ENCODE measurements at regions not wholly inside any gene's neighbourhood (a gene's known extent, or its start where the extent isn't known, plus 50 kb on each side); places are given as distances from the start of the nearest gene placed in this dataset.

- no peaks in the 10 kb centered on the region for H3K4me1 ChIP-seq
- H3K27me3 ChIP-seq (ENCODE audit: low read depth): peaks cover 3% of the 10 kb centered on the region
- no peak overlapping the region for H3K4me3 ChIP-seq
- no peak overlapping the region for H3K27ac ChIP-seq
- ATAC-seq (no peak), DNase-seq (no peak)
- TF ChIP-seq CTCF (IDR thresholded peaks at IDR 0.05): no peak
- H3K9me3 ChIP-seq: no peaks in the 10 kb centered on the region
- H3K36me3 ChIP-seq: no peaks in the 10 kb centered on the region
- intact Hi-C loops (cut with DNase I): no loop called here
Measured at GRCh38 chr20:60121903-60122302, 163.7 kb downstream of the CDH26 start.

GRCh38 chr20:60122671-60123070 is 164.4 kb downstream of the CDH26 start:
- H3K27me3 ChIP-seq (ENCODE audit: low read depth): peaks cover 3% of the 10 kb centered on the region
- ATAC-seq: no peak

GRCh38 chr20:60123096-60123495 is 164.9 kb downstream of the CDH26 start:
- intact Hi-C loops (cut with DNase I): no loop called here
- Histone ChIP-seq H3K27ac (no peak overlapping the region), H3K9me3 (no peaks in the 10 kb centered on the region), H3K27me3 (ENCODE audit: low read depth) (peaks cover under 1% of the 10 kb centered on the region), H3K4me1 (no peaks in the 10 kb centered on the region), H3K4me3 (no peak overlapping the region), H3K36me3 (no peaks in the 10 kb centered on the region)
- TF ChIP-seq CTCF (IDR thresholded peaks at IDR 0.05): no peak
- ATAC-seq (no peak), DNase-seq (no peak)

More at GRCh38 chr20:60122671-60123070, 164.4 kb downstream of the CDH26 start:
- H3K4me3 ChIP-seq: no peak overlapping the region
- no peaks in the 10 kb centered on the region for H3K36me3 ChIP-seq
- no peaks in the 10 kb centered on the region for H3K4me1 ChIP-seq
- no peak for TF ChIP-seq CTCF (IDR thresholded peaks at IDR 0.05)
- no peak for DNase-seq
- no peak overlapping the region for H3K27ac ChIP-seq
- intact Hi-C loops (cut with DNase I): no loop called here
- H3K9me3 ChIP-seq: no peaks in the 10 kb centered on the region

GRCh38 chr20:60123652-60124051 is 165.4 kb downstream of the CDH26 start:
- H3K27ac ChIP-seq: no peak overlapping the region
- intact Hi-C loops (cut with DNase I): no loop called here
- H3K36me3 ChIP-seq: no peaks in the 10 kb centered on the region
- H3K4me3 ChIP-seq: no peak overlapping the region
- ATAC-seq: no peak
- H3K9me3 ChIP-seq: no peaks in the 10 kb centered on the region
- no peaks in the 10 kb centered on the region for H3K4me1 ChIP-seq
- TF ChIP-seq CTCF (IDR thresholded peaks at IDR 0.05): no peak
- H3K27me3 ChIP-seq (ENCODE audit: low read depth): no peaks in the 10 kb centered on the region
- no peak for DNase-seq

- H3K4me1 ChIP-seq: no peaks in the 10 kb centered on the region
- intact Hi-C loops (cut with DNase I): no loop called here
- no peak for TF ChIP-seq CTCF (IDR thresholded peaks at IDR 0.05)
Measured at GRCh38 chr20:60124776-60125381, 166.7 kb downstream of the CDH26 start.

More at GRCh38 chr20:60124776-60125381, 166.7 kb downstream of the CDH26 start:
- ATAC-seq (no peak), DNase-seq (no peak)
- no peaks in the 10 kb centered on the region for H3K36me3 ChIP-seq
- H3K27me3 ChIP-seq (ENCODE audit: low read depth): no peaks in the 10 kb centered on the region
- no peak overlapping the region for H3K4me3 ChIP-seq
- no peak overlapping the region for H3K27ac ChIP-seq
- no peaks in the 10 kb centered on the region for H3K9me3 ChIP-seq
